GM19035 (cell line): ENCODE measurements at regions not wholly inside any gene's neighbourhood (a gene's known extent, or its start where the extent isn't known, plus 50 kb on each side); places are given as distances from the start of the nearest gene placed in this dataset.
A peak's percentile ranks its signal among the peaks of the same experiment; 100 is the strongest.

Experiments used
- ATAC-seq: cut with Tn5 transposase; IDR thresholded peaks from one replicate; pipeline ENCODE4 v1.9.1; 2021; ENCODE audit not compliant: unreplicated experiment

DNA sequence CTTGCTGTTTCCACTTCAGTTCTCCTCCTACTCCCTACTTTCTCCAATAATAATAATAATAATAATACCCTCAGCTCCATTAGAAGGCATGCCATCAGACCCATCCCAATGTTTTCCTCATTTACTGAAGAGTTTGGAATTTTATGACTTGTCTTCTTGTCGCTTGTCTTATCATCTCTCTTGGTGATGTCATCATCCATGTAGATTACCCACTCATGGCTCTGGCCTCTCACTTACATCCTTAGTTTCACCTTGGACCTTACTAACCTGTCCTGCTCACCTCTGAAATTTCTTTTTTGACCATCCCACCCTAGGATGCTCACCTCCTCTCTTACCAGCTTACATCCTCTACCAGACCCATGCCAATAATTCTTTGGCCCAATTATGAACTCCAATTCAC lies 329.3 kb downstream of the ACTL7B start:
- ATAC-seq: no peak

DNA sequence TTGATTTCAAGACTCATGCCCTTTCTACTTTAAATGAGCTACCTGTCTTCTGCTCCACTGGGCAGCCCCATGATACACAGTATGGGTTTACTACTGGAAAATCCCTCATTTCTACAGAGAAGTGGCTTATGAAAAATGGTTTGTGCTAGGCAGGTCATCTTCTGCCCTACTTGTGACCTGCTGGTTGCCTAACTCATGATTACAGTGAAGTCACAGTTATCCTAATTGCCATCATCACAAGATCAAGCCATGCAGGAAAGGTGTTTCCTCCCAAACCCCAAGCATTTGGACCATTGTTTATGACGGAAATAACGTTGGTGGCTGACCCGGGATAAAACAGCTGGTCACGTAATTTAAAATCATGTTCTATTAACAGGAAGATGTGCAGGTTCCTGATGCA lies 330.6 kb downstream of the ACTL7B start:
- ATAC-seq: no peak

DNA sequence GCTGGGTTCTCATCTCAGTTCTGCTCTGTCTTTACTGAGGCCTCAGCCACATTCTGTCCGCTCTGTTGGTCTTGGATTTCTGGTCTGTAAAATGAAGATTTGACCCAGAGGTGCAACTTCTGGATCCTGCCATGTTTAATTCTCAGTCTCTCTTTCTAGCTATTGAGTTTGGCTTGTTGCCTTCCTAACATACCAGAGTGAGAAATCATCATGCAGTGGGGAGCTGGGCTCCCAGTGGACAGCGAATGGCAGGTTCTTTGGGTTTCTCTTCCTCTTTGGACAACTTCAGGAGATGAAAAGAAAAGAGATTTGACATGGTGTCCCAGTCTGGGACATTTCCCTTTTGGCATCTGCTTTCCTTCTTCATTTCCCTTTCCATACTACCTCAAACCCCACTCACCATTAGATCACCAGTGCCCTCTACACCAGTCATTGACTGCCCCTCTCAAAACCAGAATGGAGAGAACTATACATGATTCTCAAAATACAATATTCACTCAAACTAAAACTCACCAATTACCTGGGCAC lies 334.7 kb downstream of the ACTL7B start:
- no peak for ATAC-seq

DNA sequence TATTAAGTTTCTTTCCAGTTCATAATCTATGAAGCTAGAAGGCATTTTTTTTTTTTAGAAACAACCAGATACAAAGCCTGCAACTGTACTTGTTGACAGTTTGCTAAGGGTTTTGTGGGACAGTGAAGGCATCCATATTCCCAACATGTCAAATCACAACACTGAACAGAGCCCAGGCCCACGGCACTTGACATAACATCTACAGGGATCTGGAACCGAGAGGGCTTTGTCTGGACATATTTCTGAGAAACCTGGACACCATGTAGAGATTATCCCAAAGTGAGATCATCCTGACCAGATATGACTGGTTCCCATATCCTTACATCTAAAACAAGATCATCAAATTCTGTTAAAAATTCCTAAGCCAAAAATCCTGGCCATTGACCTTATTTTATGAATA lies 336.3 kb downstream of the ACTL7B start:
- no peak for ATAC-seq

DNA sequence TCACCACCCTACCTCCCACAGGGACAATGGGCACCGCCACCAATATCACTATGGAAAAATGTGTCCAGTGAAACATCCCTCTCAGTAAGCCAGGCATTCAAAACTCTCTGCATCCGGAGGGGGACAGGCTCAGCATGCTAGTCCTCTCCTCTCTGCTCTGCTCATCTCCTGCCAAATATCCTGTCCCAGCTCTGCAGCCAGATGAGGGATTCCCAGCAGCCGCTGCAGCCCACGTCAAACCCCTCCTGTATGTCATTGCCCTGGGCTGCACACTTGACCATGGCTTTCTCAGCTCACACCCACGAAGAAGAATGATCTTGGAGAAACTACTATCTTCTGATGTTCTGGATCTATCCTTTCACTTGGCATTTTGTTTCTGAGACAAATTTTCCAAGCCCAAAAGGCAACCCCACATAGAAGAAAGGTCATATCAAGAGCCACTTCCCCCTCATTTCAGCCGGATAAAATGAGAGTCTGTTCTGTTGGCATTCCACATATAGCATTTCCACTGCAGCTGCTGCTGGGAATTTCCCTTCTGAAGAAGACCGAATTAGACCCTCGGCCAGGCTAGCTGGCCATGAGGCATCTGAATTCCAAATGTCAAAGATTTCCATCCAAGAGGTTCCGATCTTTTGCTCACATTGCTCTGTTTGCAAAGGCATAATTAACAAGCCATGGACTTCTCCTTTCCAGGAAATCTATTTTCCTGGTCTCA lies 338.0 kb downstream of the ACTL7B start:
- no peak for ATAC-seq

DNA sequence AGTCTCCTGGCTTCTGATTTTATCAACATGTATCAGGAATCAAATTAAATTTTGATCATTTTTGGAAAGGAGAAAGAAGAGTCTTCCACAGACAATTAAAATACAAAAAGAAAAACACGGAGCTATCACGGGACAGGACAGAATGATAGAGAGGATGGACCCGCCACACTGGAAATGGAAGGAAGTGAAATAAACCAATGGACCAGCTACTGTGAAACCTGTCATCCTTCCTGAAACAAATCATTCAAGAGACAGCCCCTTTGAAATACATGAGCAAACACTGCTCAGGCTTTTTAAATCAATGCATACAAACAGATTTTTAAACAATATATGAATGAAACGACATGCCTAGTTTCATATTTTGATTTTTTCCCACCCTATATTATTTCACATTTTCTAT lies 339.4 kb downstream of the ACTL7B start:
- no peak for ATAC-seq

DNA sequence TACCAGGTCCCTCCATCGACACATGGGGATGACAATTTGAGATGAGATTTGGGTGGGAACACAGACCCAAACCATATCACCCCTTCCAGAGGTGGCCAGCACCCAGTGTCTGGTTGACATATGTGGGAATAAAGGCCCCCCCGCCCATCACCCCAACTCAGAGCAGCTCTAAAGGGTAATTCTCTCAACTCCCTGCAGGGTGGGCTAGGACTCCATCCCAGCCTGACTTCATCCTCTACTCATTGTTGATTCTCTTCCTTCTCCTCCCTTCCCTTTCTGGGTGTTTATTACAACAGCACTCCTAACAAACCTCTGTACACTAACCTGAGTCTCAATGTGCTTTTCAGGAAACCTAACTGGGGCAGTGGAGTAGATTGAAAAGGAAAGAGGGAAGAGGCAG lies 339.9 kb downstream of the ACTL7B start:
- ATAC-seq: no peak

DNA sequence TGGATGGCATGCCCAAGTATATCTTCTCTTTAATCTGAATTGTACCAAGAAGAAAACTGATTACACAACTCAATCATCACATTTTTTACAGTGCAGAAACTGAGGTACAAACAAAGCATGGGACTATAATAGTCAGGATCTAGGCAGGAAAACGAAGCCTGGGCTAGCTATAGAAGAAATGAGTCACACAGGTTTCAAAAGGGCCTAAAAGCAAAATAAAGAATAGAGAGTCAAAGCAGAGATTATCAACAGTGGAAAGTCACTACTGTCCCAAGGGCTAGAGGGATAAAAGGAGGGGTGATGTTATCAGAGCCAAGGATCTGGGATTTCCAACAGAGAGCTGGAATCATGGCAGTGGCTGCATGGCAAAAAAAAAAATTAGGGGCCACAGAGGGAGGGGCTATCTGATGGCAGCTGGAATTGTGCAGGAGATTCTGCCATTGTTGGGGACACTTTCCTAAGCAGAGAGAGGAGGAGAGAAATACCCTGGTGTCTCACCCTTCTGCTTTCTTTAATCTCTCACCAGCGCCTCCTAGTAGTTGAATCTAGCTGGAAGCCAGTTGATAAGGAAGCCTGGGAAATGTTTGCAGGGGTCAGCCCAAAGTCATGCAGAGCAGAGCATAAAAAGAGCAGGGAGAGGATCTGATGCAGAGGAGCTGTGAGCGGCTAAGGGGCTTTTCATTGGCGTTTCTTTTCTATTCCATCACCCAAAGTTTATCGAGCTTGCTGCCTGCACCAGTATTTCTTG lies 343.2 kb downstream of the ACTL7B start:
- no peak for ATAC-seq

DNA sequence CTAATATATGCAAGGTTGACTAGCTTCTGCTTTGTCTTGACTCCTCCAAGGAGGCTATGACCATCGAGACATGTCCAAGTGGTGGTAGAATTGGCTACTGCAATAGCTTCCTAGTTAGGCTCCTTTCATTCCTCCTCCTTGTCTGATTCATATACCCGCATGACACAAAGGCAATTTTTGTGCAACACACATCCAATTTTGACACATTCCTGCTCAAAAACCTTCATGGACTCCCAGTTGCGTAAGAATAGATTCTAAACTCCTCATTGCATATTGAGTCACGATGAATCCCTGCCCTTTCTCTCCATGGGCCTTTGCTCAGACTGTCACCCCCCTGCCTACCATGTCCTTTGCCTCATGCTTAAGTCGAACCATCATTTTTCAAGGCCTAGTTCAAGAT lies 344.5 kb downstream of the ACTL7B start:
- no peak for ATAC-seq

DNA sequence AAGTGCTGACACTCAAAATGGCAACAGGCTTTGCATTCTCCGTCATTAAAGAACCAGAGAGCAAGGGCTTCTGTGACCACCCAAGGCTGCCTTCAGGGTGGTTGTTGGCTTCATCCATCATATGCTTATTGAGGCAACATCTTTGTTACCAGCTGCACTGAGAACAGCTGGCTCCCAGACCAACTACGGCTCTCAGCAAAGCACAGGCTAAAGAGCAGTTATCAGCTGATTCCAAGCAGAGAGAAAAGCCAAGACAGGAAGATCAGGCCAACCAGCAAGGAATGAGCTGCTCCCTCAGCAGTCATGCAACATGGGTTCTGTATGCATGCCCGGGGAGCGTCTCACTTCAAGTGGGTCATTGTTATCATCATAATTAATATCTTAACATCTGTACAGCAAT lies 358.9 kb downstream of the ACTL7B start:
- ATAC-seq: no peak

DNA sequence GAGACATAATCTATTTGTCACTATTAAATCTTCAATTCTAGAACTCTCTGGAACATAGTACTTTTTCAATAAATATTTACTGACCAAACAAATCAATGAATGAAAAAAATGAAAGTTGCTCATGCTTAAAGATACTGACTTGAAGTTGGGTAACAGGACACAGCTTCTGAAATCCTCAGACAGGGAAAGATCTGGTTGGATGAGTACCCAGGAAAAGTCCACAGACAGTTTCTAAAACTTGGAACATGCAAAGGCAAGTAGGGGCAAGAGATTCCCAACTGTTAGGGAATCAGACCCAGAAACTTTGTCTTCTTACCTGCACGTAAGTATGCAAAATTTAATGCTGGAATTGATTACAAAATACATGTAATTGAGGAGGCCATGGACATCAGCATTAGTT lies 366.2 kb downstream of the ACTL7B start:
- ATAC-seq: no peak

DNA sequence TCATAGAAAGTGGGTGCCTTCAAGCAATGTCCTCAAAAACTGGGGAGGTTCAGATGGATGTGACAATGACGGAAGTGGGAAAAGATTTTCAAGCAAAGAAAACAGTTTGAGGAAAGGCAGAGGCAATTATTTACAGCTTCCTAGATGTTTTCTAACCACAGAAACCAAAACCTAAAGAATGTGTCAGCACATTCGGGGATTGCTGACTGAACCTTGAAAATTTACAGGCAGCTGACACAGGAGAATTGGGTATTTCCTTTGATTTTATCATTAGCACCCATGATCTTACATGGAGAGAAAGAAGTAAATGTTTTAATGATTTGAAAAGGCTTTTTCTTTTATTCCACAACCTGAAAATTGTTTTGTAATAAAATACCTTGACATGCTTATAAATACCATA lies 369.0 kb downstream of the ACTL7B start:
- ATAC-seq: no peak

DNA sequence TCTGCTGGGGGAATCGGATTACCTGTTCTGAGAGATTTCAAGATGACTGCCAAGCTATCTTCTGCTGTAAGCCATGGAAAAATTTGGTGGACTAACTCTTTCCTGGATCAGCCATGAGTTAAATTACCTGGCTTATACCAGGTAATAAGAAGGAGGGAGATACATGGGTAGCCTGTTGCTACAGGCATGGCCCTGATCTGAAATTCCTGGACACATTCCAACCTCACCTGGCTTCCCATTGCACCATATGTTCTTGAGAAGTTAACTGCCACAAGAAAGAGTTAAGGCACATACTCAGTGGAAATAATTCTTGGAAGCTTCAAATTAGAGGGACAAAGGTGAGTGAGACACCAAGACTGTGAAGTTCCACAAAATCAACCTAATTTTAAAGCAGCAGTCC lies 371.3 kb downstream of the ACTL7B start:
- no peak for ATAC-seq

DNA sequence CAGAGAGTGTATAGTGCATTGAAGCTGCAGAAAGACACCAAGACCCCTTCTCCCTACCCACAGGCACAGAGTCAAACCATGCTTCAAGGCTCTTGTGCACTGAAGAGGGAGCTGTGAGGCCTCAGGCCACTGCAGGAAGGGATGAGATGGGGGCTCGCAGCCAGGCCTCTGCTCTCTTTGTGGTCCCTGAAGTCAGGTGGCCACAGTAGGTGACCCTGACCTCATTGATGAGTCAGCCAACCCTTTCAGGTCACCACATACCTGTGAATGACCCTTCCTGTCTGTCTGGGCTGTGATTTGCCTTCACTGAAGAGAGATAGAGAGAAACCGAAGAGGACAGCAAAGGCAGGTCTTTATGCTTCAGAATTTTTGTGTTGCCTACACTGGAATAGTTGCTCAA lies 372.1 kb downstream of the ACTL7B start:
- ATAC-seq: no peak

DNA sequence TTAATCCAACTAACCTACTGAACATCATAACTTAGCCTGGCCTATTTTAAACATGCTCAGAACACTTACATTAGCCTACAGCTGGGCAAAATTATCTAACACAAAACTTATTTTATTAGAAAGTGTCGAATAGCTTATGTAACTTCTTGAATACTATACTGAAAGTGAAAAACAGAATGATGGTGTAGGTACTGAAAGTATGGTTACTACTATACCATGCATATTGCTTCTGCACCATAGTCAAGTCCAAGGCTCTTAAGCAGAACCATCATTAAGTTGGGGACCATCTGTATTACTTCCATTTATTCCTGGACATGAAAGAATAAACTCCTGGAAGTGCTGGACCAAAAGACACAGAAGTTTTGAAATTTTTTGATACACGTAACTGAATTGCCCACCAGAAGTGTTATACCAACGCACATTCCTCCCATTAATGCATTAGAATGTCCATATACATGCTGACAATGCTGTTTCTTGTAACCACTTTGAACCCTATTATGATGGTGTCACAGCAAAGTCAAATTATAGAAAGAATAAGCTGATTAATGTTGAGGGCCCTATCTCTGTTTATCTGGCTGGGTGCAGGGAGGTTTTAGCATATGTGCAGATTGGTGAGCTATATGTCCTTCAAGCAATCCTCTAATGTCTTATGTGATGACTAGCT lies 375.7 kb downstream of the ACTL7B start:
- ATAC-seq: no peak

DNA sequence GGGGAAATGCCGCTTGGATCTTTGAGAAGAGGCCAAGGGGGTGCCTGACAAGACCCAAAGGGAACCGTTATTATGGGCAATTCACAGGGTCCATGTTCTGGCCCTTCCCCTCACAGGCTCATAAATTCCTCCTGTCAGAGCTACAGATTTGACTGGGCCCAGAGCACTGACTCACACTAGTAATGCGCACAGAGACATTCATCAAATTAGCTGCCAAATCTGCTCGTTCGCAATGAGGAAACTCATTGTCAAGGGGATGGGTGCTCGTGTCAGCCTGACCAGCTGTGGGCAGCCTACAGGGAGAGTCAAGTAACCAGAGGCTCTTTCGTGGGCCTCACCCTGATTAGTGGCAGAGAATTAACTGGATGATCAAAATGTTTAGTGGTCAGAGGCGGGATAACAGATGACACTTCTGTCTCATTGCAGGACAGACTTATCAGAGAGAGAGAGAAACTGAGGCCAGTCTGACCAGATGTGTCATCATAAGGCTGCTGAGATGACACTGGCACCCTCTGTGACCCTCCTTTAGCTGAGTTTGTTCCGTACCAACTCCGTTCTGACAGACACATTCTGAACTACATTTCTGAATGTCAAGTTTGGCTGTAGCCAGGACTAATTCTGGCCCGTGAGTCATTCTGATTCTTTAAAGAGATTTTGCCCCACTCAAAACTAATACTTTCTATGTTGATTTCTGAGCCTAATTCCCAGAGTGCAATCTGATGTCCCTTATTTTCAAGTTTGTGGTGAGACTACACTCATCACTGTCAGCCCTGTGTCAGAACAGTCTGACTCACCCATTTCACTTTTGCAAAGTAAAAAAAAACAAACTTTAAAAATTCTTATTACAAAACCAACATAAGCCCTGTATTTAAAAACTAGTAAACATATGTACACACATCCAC lies 377.1 kb downstream of the ACTL7B start:
- ATAC-seq: peak; percentile 84

DNA sequence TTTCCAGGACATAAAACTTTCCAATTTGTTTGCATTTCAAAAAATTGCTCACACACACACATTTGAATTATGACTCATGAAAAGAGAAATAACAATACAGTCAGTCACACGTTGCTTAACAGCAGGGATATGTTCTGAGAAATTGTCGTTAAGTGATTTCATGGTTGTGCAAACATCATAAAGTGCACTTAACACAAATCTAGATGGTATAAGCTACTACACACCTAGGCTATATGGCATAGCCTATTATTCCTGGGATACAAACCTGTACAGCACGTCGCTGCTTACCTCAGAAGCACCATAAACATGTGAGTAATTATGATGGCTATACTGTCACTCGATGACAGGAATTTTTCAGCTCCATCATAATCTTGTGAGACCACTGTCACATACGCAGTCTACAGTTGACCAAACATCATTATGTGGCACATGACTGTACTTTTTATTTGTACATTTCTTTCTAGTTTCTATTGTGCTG lies 378.2 kb downstream of the ACTL7B start:
- ATAC-seq: no peak

DNA sequence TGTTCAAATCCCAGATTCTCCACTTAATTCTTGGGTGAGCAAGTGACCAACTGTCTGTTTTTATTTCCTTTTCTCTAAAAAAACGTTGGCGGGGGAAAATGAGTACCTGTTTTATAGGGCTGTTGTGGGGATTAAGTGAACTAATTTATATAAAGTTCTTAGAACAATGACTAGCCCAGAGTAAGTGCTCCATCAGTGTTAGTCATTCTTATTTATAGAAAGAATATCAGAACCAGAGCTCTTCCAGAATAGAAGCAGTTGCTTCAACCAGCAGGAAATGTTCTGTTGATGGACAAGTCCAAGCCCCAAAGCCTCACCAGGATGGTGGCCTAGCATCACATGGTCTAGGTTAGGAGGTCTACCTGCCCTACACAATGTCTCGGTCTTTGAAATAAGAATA lies 379.2 kb downstream of the ACTL7B start:
- no peak for ATAC-seq

DNA sequence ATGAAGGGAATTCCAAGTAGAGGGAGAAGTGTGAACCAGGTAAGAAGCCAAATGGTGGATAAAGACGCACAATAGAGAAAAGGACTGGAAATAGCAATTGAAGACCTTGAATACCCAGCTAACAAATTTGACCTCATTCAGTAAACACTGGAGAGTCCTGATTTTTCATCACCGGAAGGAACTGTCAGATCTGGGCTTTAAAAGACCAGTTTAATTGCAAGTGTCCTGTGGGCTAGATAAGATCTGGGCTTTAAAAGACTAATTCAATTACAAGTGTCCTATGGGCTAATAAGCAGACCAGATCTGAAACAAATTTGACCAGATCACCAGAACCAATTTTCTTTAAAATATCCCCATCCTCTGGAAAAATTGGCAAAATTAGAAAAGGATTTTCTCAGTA lies 380.0 kb downstream of the ACTL7B start:
- ATAC-seq: no peak

DNA sequence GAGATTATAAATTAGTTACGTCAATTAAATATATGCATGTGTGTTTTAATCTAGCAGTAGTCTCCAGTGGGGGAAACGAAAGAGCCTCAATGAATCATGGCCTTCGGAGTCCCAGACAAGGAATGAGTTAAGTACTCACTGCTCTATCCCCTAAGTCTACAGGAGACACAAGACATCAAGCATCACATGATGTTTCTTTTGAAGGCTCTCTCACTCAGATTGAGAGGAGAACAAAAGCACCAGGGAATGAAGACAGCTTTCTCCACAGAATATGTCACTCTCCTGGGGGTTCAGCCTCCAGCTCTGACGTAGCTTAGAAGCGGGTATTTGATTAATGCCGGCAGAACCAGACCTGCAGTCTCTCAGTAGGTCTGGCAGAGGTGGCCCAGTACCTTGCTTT lies 381.4 kb downstream of the ACTL7B start:
- no peak for ATAC-seq
